ENCODE measurements at regions not wholly inside any gene's neighbourhood (a gene's known extent, or its start where the extent isn't known, plus 50 kb on each side); places are given as distances from the start of the nearest gene placed in this dataset.
A peak's percentile ranks its signal among the peaks of the same experiment; 100 is the strongest.

DNA sequence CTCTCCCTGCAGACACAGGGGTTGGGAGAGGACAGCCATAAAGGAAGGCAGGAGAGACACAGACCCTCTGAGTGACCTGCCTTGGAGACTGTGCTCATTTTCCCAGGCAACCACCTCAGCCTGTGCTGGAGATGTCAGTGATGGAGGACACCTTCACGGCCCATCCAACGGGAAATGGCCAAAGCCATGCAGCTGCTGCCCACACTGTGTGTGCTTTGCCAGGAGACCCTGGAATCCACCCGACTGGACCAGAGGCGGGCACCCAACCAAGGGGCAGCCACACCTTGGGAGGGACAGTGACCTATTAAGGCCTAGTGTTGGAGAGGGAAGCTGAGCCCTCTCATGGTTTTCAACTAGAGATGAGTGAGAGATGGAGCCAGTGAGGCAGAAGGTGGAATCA is 192.5 kb downstream of the SMAD2 start:
- no peaks in the 10 kb centered on the region for H3K4me1 ChIP-seq
- Mint-ChIP-seq H3K27ac (peak overlapping the region; percentile 21), H3K36me3 (no peaks in the 10 kb centered on the region), H3K4me3 (no peak overlapping the region), H3K9me3 (no peaks in the 10 kb centered on the region), H3K4me1 (no peaks in the 10 kb centered on the region), H3K27me3 (ENCODE audit: insufficient read depth, low read depth) (peaks cover 15% of the 10 kb centered on the region)
- DNase-seq (ENCODE audit: low spot score): no peak
- H3F3A ChIP-seq (ENCODE audit: low read depth): no peaks in the 10 kb centered on the region
- H3K9ac ChIP-seq: no peak overlapping the region
- H3K27me3 ChIP-seq: no peaks in the 10 kb centered on the region
- H4K20me1 ChIP-seq (ENCODE audit: low read depth): no peaks in the 10 kb centered on the region
- no peak overlapping the region for H3K27ac ChIP-seq
- H2AFZ ChIP-seq (replicated peaks): no peak overlapping the region
- H3K36me3 ChIP-seq: no peaks in the 10 kb centered on the region
- no peaks in the 10 kb centered on the region for H3K9me3 ChIP-seq (ENCODE audit: low read depth)
- no peak overlapping the region for H3K4me3 ChIP-seq
- H3K4me2 ChIP-seq: no peak overlapping the region
- no peak for TF ChIP-seq EZH2 (IDR thresholded peaks at IDR 0.05)
- TF ChIP-seq, protein P1, sequence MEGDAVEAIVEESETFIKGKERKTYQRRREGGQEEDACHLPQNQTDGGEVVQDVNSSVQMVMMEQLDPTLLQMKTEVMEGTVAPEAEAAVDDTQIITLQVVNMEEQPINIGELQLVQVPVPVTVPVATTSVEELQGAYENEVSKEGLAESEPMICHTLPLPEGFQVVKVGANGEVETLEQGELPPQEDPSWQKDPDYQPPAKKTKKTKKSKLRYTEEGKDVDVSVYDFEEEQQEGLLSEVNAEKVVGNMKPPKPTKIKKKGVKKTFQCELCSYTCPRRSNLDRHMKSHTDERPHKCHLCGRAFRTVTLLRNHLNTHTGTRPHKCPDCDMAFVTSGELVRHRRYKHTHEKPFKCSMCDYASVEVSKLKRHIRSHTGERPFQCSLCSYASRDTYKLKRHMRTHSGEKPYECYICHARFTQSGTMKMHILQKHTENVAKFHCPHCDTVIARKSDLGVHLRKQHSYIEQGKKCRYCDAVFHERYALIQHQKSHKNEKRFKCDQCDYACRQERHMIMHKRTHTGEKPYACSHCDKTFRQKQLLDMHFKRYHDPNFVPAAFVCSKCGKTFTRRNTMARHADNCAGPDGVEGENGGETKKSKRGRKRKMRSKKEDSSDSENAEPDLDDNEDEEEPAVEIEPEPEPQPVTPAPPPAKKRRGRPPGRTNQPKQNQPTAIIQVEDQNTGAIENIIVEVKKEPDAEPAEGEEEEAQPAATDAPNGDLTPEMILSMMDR (IDR thresholded peaks at IDR 0.05): no peak
- H3K79me2 ChIP-seq (ENCODE audit: low read depth): no peaks in the 10 kb centered on the region

DNA sequence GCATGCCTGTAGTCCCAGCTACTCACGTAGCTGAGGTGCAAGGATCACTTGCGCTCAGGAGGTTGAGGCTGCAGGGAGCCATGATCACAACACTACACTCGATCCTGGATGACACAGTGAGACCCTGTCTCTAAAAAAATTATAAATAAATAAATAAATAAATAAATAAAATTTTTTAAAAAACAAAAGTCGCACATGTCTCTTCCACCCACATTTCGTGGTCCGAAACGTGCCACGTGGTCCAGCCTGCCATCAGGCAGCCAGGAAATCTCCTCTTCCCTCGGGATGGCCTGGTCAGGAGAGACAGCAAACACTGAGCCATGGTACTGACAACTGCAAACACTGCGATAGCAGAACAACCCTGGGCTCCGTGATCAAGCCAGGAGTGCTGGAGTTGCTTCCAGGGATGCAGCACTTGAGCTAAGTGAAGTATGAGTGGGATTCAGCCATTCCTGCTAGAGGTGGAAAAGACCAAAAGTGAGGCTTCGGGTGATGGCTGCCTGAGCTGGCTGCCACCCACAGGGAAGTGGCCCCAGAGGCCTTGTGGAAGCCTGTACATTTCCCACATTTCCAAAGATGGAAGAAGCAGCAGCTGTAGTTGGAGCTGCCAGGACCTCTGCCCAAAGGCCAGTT is 193.1 kb downstream of the SMAD2 start:
- Mint-ChIP-seq H3K27ac (no peak overlapping the region), H3K4me3 (no peak overlapping the region), H3K36me3 (no peaks in the 10 kb centered on the region), H3K4me1 (no peaks in the 10 kb centered on the region), H3K9me3 (no peaks in the 10 kb centered on the region), H3K27me3 (ENCODE audit: insufficient read depth, low read depth) (peaks cover 15% of the 10 kb centered on the region)
- TF ChIP-seq, protein P1 (IDR thresholded peaks at IDR 0.05): no peak
- TF ChIP-seq EZH2 (IDR thresholded peaks at IDR 0.05): no peak
- no peak for TF ChIP-seq EZH2phosphoT487 (IDR thresholded peaks at IDR 0.05)
- no peaks in the 10 kb centered on the region for H3K27me3 ChIP-seq
- H3K4me2 ChIP-seq: no peak overlapping the region
- no peaks in the 10 kb centered on the region for H3K79me2 ChIP-seq (ENCODE audit: low read depth)
- H3K9me3 ChIP-seq (ENCODE audit: low read depth): no peaks in the 10 kb centered on the region
- no peak for DNase-seq (ENCODE audit: low spot score)
- no peaks in the 10 kb centered on the region for H3K36me3 ChIP-seq
- H3K4me1 ChIP-seq: no peaks in the 10 kb centered on the region
- H3K27ac ChIP-seq: no peak overlapping the region
- H3F3A ChIP-seq (ENCODE audit: low read depth): no peaks in the 10 kb centered on the region
- no peak overlapping the region for H3K4me3 ChIP-seq
- H2AFZ ChIP-seq (replicated peaks): no peak overlapping the region
- H4K20me1 ChIP-seq (ENCODE audit: low read depth): no peaks in the 10 kb centered on the region
- no peak overlapping the region for H3K9ac ChIP-seq

DNA sequence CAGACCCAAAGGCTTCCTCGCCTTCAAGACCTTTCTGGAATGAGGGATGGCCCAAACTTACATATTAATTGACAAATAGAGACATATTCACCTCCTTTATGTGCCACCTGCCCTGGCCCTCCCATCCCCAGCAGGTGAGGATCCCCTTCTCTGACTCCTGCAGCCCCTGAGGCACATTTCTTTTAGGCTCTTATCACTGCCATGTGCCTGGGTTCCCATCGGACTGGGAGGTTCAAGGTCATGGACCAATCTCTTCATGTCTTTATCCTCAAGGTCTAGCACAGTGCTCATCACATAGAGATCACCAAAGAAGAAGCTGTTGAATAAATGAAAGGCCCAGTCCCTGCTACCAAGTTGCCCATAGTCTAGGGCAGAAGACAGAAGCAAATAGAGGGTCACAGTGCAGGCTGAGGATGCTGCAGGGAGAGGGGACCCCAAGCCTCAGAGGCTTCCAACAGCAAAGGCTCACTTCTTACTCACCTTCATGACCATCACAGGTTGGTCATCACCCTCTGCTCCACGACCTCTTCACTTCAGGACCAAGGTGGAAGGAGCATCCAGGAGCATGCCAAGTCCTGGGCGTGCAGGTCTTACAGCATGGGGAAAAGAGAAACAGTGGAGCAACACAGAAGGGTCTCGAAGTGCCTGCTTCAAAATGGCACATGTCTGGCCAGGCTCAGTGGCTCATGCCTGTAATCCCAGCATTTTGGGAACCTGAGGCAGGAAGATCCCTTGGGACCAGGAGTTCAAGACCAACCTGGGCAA is 193.9 kb downstream of the SMAD2 start:
- no peak overlapping the region for H3K4me2 ChIP-seq
- peaks cover 15% of the 10 kb centered on the region for H3K27me3 Mint-ChIP-seq (ENCODE audit: insufficient read depth, low read depth)
- DNase-seq (ENCODE audit: low spot score): no peak

More for the DNA sequence above, 193.9 kb downstream of the SMAD2 start:
- Histone ChIP-seq H3K79me2 (ENCODE audit: low read depth) (no peaks in the 10 kb centered on the region), H3K4me3 (no peak overlapping the region), H3K9ac (no peak overlapping the region), H2AFZ (replicated peaks) (no peak overlapping the region), H3K9me3 (ENCODE audit: low read depth) (no peaks in the 10 kb centered on the region), H3K36me3 (no peaks in the 10 kb centered on the region), H3K27ac (no peak overlapping the region), H3K4me1 (no peaks in the 10 kb centered on the region), H4K20me1 (ENCODE audit: low read depth) (no peaks in the 10 kb centered on the region), H3K27me3 (no peaks in the 10 kb centered on the region), H3F3A (ENCODE audit: low read depth) (no peaks in the 10 kb centered on the region)
- Mint-ChIP-seq H3K36me3 (no peaks in the 10 kb centered on the region), H3K4me1 (no peaks in the 10 kb centered on the region), H3K9me3 (no peaks in the 10 kb centered on the region), H3K4me3 (no peak overlapping the region), H3K27ac (no peak overlapping the region)
- TF ChIP-seq EZH2phosphoT487 (IDR thresholded peaks at IDR 0.05) (no peak), EZH2 (IDR thresholded peaks at IDR 0.05) (no peak)
